Inferior parietal cortex (tissue), 1 donor: ENCODE measurements at regions not wholly inside any gene's neighbourhood (a gene's known extent, or its start where the extent isn't known, plus 50 kb on each side); places are given as distances from the start of the nearest gene placed in this dataset.
"Not testable (repeated sequence)": the region's sequence is repeated elsewhere in the genome, so short reads cannot be mapped to it uniquely, and the experiment has no call there.

Experiments used
- DNase-seq: peaks from one replicate; pipeline ENCODE4 v3.0.0-alpha.2; 2016; ENCODE audit errors: extremely low spot score

DNA sequence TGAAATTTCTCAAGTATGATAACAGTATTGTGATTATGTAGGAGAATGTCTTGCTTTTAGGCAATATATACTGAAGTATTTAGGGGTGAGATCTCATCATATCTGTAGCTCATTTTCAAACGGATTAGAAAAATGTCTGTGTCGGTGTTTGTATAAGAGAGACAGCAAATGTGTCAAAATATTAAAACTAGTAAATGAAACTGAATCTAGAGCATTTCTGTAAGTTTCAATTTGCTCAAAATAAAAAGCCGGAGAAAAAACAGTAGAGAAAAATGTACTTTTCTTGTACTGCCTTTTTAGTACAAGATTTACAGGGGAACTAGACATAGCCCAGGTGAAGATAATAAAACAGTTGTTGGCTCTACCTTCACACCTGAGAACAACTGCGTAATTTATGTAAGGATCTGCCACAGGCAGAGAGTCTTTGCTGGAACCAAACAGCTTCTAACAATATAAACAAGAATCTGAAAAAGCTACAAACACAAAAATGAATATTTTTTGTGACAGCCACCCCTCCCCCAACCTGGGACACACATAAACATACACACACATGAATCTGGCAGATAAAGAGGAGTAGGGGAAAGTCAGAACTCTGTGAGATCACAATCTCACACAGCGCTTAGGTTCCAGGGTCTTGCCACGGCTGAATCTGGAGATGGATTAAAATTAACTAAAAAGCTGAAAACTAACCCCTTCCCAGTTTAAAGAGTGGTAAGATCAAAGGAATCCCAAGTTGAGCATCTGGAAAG, 153.3 kb downstream of the AVL9 start:
- no peak for DNase-seq

DNA sequence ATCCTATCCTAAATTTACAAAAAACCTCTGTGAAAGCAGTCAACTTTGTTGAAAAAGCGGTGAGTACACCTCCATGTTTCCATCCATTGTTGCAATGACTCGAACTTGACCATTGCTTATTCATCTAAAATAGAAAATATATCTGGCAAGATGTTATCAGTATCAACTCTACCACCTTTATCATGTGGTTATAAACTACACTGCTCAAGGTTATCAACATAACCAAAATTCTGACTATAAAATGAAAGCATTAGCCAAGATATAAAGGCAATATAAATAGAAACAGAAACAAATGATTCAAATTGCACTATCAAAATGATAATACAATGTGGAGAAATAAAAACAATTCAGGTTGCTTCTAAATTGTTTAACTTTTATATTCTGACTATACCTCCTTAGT, 150.0 kb downstream of the AVL9 start:
- DNase-seq: not testable (repeated sequence)

DNA sequence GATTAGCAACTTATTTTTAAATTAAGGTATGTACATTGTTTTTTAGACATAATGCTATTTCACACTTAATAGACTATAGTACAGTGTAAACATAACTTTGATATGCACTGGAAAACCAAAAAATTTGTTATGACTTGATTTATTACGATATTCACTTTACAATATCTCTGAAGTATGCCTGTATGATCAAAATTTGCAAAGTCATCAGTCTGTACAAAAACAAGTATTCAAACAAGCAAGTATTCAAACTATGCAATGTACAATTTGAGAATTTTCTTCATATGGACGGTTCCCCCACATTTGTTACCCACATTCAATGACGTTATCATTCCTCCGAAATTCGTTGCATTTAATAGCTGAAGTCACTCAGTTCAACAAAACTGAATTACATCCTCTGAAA, 147.9 kb downstream of the AVL9 start:
- no peak for DNase-seq

- DNase-seq: no peak
These were observed 143.8 kb downstream of the AVL9 start for GRCh38 chr7:32639122-32639521.

DNA sequence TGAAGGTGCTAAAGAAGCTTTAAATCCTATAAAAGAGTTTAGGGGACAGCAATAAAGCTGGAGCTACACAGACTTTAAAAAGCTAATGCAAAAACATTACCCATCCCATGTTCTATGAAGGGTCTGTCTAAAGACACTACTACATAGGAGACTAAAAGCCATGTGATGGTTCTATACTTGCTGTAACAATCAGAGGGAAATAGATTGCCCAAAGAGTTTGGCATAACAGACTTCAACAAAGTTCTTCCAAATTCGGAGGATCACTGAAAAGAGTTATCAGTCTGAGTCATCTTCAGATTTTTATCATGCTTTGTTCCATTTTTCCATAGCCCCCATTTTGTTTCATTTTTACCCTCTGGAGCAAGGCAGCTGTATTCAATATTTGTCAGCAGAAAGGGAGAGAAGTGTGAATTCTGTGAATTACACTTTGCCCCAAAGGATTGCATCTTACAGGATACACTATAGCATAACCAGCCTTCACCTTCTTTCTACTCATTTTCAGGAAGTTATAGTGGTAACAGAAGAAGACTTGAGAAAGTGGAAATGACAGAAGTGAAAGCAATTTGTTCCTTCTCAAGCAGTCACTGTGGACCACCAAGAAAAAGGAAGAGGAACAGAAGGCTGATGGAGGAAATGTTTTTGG, 143.3 kb downstream of the AVL9 start:
- DNase-seq: not testable (repeated sequence)
